Lower leg skin (tissue), 3 donors: ENCODE measurements at regions not wholly inside any gene's neighbourhood (a gene's known extent, or its start where the extent isn't known, plus 50 kb on each side); places are given as distances from the start of the nearest gene placed in this dataset.

Source experiments
- POLR2A ChIP-seq, 2 donors: fragments of 450-650 bp; IDR thresholded peaks; one replicate each; pipeline ENCODE4 v1.6.1; 2016 to 2017; ENCODE audit warnings: antibody characterized with exemption in 2 of 2, mild to moderate bottlenecking in 1 of 2, moderate library complexity in 1 of 2
- TF ChIP-seq, protein P1 (sequence below), 3 donors: fragments of 450-650 bp; IDR thresholded peaks; one replicate each; pipeline ENCODE4 v1.5.1; 2016; ENCODE audit warnings: antibody characterized with exemption in 3 of 3, mild to moderate bottlenecking in 3 of 3, moderate library complexity in 2 of 3

DNA sequence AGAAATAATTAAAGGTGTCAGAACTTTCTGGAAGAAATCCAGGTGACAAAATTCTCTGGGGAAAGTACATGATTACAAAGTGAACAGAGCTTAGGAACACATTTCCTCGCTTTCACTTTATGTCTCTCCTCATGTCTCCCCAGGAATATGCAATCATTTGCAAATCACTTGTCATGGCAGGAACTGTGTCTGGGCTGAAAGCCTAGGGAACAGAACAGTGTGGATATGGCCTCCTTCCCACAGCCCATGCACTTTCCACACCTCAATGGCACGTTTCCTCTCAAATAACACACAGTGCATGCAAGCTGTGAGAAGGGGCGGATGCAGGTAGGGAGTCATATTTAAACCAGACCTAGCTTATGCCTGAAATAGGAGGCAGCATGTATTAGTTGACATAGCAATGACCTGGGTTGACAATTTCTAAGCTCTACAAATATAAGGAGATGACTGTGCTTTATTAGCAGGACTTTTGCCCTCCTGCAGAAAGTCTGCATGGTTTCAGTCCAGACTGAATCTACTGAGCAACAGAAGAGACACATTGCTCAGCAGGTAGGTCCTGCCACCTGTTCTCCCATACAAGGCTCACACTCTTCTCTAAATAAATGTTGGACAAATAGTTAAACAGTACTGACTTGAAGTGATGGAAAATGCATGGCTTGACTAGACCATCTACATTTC, 236.0 kb upstream of the ELAC2 start:
- TF ChIP-seq POLR2A (IDR thresholded peaks at IDR 0.05), result no peak
- TF ChIP-seq, protein P1, sequence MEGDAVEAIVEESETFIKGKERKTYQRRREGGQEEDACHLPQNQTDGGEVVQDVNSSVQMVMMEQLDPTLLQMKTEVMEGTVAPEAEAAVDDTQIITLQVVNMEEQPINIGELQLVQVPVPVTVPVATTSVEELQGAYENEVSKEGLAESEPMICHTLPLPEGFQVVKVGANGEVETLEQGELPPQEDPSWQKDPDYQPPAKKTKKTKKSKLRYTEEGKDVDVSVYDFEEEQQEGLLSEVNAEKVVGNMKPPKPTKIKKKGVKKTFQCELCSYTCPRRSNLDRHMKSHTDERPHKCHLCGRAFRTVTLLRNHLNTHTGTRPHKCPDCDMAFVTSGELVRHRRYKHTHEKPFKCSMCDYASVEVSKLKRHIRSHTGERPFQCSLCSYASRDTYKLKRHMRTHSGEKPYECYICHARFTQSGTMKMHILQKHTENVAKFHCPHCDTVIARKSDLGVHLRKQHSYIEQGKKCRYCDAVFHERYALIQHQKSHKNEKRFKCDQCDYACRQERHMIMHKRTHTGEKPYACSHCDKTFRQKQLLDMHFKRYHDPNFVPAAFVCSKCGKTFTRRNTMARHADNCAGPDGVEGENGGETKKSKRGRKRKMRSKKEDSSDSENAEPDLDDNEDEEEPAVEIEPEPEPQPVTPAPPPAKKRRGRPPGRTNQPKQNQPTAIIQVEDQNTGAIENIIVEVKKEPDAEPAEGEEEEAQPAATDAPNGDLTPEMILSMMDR (IDR thresholded peaks at IDR 0.05), result no peak
